ENCODE measurements at regions not wholly inside any gene's neighbourhood (a gene's known extent, or its start where the extent isn't known, plus 50 kb on each side); places are given as distances from the start of the nearest gene placed in this dataset.

DNA sequence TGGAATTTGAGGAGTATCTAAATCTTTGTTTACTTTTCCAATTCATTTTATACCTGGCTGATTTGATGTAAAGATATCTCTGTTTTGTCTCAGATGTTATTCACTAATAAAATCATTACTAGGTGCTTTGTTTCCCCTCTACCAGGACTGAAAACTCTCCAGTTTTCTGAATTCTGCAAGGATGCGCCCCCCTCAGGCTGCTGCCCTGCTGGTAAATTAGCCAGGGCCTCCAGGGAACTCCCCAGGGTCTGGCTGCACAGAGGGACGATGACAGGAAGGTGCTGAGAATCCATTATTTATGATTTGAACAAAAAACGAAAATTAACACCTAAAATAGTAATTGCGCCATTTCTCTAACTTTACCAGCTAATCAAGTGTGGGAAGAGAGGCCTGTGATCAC lies 541.2 kb upstream of the POU3F3 start:
- ChIA-PET POLR2A (no interaction called here), CTCF (no interaction called here)
- Mint-ChIP-seq H3K4me3 (ENCODE audit: unreplicated experiment) (no peak overlapping the region), H3K27me3 (ENCODE audit: insufficient read depth, unreplicated experiment) (peaks cover 77% of the 10 kb centered on the region), H3K4me1 (ENCODE audit: insufficient read depth, unreplicated experiment) (no peaks in the 10 kb centered on the region), H3K9me3 (ENCODE audit: unreplicated experiment) (no peaks in the 10 kb centered on the region), H3K36me3 (ENCODE audit: insufficient read depth, unreplicated experiment) (no peaks in the 10 kb centered on the region), H3K27ac (ENCODE audit: low read depth, unreplicated experiment) (no peak overlapping the region)
- DNase-seq (ENCODE audit: unreplicated experiment), result no peak
- BruUV-seq (replicated peaks), result no TSS peak
- TF ChIP-seq, protein P1, sequence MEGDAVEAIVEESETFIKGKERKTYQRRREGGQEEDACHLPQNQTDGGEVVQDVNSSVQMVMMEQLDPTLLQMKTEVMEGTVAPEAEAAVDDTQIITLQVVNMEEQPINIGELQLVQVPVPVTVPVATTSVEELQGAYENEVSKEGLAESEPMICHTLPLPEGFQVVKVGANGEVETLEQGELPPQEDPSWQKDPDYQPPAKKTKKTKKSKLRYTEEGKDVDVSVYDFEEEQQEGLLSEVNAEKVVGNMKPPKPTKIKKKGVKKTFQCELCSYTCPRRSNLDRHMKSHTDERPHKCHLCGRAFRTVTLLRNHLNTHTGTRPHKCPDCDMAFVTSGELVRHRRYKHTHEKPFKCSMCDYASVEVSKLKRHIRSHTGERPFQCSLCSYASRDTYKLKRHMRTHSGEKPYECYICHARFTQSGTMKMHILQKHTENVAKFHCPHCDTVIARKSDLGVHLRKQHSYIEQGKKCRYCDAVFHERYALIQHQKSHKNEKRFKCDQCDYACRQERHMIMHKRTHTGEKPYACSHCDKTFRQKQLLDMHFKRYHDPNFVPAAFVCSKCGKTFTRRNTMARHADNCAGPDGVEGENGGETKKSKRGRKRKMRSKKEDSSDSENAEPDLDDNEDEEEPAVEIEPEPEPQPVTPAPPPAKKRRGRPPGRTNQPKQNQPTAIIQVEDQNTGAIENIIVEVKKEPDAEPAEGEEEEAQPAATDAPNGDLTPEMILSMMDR (IDR thresholded peaks at IDR 0.05; ENCODE audit: unreplicated experiment), result no peak
- intact Hi-C loops (cut with micrococcal nuclease), result loop anchor here (10.0 kb wide), 1 partner anchor 258 kb away; no protein-coding TSS in a partner anchor

DNA sequence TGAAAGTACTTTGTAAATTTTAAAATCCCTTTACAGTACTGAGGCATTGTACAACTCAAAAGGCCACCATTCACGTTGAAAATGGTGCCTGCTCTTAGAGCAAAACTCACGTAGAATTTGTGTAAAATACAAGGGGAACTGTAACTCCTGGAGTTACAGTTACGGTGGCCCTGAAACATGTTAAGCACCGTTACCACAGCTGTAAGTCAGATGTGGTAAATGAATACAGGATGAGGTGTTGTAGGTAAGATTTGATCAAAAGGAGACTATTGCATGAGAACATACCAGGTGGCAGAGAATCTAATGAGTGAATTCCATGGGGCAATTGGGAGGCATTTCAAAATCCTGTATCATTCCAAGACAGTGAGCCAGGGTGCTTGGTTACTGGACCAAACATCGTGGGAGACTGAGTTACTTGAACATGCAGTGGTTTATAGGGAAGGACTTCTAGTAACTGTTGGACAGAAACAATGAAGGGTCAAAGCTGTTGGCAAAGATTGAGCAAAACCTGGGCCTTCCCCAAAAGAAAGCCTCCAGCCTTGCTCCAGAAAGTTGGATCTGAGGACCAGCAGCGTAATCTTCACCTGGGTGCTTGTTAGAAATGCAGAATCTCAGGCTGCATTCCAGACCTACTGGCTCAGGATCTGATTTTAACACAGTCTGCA lies 535.8 kb upstream of the POU3F3 start:
- BruUV-seq (replicated peaks), result no TSS peak
- TF ChIP-seq, protein P1 (IDR thresholded peaks at IDR 0.05; ENCODE audit: unreplicated experiment), result no peak
- H3K4me1 Mint-ChIP-seq (ENCODE audit: insufficient read depth, unreplicated experiment), result no peaks in the 10 kb centered on the region
- ChIA-PET CTCF (interaction anchor here (0.6 kb wide), 2 partner anchors 70 to 159 kb away, joined by 3 to 7 read pairs; no protein-coding TSS in a partner anchor), POLR2A (interaction anchor here (0.6 kb wide), 2 partner anchors 523 to 1346 kb away, joined by 3 to 4 read pairs; no protein-coding TSS in a partner anchor)
- H3K36me3 Mint-ChIP-seq (ENCODE audit: insufficient read depth, unreplicated experiment), result no peaks in the 10 kb centered on the region
- no peak overlapping the region for H3K27ac Mint-ChIP-seq (ENCODE audit: low read depth, unreplicated experiment)
- H3K4me3 Mint-ChIP-seq (ENCODE audit: unreplicated experiment), result no peak overlapping the region
- H3K27me3 Mint-ChIP-seq (ENCODE audit: insufficient read depth, unreplicated experiment), result peaks cover 87% of the 10 kb centered on the region
- no peaks in the 10 kb centered on the region for H3K9me3 Mint-ChIP-seq (ENCODE audit: unreplicated experiment)
- intact Hi-C loops (cut with micrococcal nuclease), result loop anchor here (10.0 kb wide), 1 partner anchor 263 kb away; no protein-coding TSS in a partner anchor
- no peak for DNase-seq (ENCODE audit: unreplicated experiment)

DNA sequence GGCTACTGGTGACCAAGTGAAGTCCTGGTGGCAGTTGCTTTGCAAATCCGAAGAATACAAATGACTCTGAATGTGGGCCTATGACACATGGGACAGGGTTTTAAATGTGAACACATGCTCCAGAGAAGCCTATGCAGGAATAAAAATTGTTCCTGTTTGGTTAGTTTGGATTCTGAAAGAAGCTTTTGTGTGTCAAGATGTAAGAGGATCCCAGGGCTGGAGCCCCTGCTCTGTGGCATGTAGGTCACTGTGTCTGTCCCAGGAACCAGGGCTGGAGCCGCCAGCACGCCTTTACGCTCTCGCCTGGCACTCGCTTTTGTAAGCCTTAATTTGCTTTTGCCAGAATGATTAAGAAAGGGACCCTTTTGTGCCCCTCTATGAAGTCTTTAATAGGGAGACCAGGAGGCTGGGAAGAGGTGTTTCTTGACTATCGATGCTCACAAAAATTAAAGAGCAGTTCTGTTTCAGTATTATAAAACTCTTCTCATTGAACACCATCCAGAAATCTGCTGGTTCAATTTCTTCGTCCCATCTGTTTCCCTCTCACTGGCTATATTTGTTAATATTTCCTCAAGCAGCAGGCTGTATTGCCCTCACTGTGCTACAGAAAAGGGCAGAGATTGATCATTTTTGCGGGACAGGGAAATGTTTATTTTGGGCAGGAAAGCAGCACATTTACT lies 532.7 kb upstream of the POU3F3 start:
- Mint-ChIP-seq H3K4me1 (ENCODE audit: insufficient read depth, unreplicated experiment) (no peaks in the 10 kb centered on the region), H3K27me3 (ENCODE audit: insufficient read depth, unreplicated experiment) (peaks cover 100% of the 10 kb centered on the region), H3K9me3 (ENCODE audit: unreplicated experiment) (no peaks in the 10 kb centered on the region), H3K36me3 (ENCODE audit: insufficient read depth, unreplicated experiment) (no peaks in the 10 kb centered on the region), H3K27ac (ENCODE audit: low read depth, unreplicated experiment) (no peak overlapping the region), H3K4me3 (ENCODE audit: unreplicated experiment) (no peak overlapping the region)
- ChIA-PET POLR2A (no interaction called here), CTCF (no interaction called here)
- TF ChIP-seq, protein P1 (IDR thresholded peaks at IDR 0.05; ENCODE audit: unreplicated experiment), result no peak
- no TSS peak for BruUV-seq (replicated peaks)
- intact Hi-C loops (cut with micrococcal nuclease), result no loop called here
- DNase-seq (ENCODE audit: unreplicated experiment), result no peak

DNA sequence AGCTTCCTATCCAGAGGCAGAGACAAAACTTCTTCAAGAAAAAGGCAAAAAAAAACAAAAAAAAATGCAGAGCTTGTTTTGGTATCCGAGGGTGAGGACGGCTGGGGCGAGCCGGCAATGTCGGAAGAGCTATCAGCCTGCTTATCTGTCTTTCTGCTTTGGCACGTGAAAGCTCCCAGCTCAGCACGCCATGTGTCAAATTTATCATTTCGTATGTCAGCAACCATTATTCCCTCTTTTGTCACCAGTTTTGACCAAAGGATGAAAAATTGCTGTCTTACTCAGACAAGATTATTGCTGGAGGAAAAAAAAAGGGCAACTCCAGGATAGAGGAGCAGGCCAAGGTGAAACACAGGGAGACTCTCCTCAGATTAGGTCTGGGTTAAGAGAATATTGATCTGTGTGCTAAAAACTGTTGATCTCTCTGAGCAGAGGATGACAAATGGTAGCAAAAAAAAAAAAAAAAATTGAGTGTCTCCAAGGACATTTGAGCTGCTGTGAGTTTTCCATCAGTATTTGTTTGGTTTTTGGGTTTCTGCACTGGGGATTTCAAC lies 532.0 kb upstream of the POU3F3 start:
- Mint-ChIP-seq H3K27ac (ENCODE audit: low read depth, unreplicated experiment) (no peak overlapping the region), H3K4me3 (ENCODE audit: unreplicated experiment) (no peak overlapping the region), H3K36me3 (ENCODE audit: insufficient read depth, unreplicated experiment) (no peaks in the 10 kb centered on the region), H3K27me3 (ENCODE audit: insufficient read depth, unreplicated experiment) (peaks cover 100% of the 10 kb centered on the region), H3K4me1 (ENCODE audit: insufficient read depth, unreplicated experiment) (no peaks in the 10 kb centered on the region), H3K9me3 (ENCODE audit: unreplicated experiment) (no peaks in the 10 kb centered on the region)
- BruUV-seq (replicated peaks), result no TSS peak
- ChIA-PET POLR2A (interaction anchor here (0.6 kb wide), 1 partner anchor 159 kb away, joined by 4 read pairs; no protein-coding TSS in a partner anchor), CTCF (no interaction called here)
- TF ChIP-seq, protein P1 (IDR thresholded peaks at IDR 0.05; ENCODE audit: unreplicated experiment), result no peak
- no peak for DNase-seq (ENCODE audit: unreplicated experiment)
- intact Hi-C loops (cut with micrococcal nuclease), result no loop called here
